HG03045 (cell line): ENCODE measurements at regions not wholly inside any gene's neighbourhood (a gene's known extent, or its start where the extent isn't known, plus 50 kb on each side); places are given as distances from the start of the nearest gene placed in this dataset.
"Not testable (repeated sequence)": the region's sequence is repeated elsewhere in the genome, so short reads cannot be mapped to it uniquely, and the experiment has no call there.

Experiments used
- ATAC-seq: cut with Tn5 transposase; IDR thresholded peaks from one replicate; pipeline ENCODE4 v1.9.1; 2021; ENCODE audit warnings: mild to moderate bottlenecking, moderate library complexity; ENCODE audit not compliant: unreplicated experiment

DNA sequence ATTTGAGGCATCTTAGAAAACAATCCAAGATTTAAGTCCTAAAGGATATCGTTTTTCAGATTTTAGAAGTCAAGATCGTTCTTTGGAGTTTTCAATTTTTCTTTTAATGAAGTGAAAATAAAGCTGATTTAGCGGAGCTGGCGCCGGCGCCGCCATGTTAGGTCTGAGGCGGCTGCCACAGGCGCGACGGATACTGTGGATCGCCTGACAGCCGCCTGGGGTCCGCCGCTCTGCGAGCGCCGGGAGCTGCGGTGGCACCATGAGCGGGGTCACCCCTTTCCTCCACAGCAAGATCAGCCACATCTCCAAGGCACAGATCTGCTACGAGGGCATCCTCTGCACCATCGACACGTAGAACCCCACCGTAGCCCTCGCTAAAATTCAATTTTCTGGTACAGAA, 247.2 kb downstream of the GJA1 start:
- ATAC-seq: no peak

DNA sequence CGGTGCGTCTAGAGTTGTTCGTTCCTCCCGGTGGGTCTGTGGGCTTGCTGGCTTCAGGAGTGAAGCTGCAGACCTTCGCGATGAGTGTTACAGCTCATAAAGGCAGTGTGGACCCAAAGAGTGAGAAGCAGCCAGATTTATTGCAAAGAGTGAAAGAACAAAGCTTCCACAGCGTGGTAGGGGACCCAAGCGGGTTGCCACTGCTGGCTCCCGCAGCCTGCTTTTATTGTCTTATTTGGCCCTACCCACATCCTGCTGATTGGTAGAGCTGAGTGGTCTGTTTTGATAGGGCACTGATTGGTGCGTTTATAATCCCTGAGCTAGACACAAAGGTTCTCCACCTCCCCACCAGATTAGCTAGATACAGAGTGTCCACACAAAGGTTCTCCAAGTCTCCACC, 250.4 kb downstream of the GJA1 start:
- ATAC-seq: not testable (repeated sequence)

GRCh38 chr6:121686611-121687023, 251.2 kb downstream of the GJA1 start:
- no peak for ATAC-seq

DNA sequence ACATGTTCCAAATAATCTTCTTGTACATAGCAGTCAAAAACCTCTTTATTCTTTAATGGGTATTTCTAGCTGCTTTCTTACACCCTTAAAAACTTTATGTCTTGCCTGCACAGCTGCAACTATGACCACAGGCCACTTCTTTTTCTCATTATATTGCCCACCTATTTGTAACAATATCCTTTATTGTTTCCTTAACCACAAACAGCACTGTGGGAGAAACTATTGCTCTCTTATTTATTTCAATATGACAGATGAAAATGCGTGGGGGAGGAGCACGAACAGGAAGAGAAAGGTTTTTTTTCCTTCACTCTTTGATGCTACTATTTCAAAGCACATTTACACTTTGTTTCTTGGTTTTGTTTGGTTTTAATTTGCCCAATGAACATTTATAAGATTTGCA, 253.5 kb downstream of the GJA1 start:
- ATAC-seq: no peak

DNA sequence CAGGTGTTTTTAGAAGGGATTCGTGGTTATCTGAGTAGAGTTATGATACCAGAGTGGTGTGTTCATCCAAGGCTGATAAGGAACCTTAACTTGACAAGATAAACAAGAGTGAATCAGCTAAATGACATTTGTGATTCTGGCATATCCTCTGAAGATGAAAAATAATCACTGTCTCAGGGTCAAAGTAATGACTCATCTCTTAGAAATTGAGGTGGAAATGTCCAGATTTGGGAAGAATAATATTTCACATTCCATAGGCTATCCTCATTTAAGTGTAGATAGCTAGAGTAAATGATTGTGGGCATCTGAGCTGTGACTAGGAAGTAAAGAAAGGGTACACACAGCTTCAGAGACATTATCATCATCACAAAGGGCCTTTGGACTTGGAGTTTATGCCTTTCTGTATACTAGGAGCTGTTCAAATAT, 255.7 kb downstream of the GJA1 start:
- no peak for ATAC-seq

- no peak for ATAC-seq
These were observed 258.9 kb downstream of the GJA1 start for GRCh38 chr6:121694389-121694788.

DNA sequence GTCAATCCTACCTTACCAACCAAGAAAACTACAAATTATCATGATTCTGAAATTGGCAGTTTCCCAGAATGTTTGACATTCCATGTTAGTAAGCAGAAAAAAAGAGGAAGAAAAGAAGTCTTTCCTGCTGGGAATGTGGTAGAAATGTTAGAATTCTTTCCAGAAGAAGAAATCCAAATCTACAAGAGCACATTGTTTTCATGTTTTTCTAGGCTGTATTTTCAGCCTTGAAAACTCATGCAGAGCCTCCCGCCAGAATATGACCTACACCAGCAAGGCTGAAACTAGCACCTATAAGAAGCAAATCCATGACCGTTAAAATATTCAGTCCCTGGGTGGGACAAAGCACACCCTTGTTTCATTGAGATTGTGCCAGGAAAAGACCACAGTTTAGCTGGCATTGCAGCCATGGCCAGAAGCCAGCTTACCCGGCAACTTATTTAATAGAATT, 259.4 kb downstream of the GJA1 start:
- no peak for ATAC-seq

DNA sequence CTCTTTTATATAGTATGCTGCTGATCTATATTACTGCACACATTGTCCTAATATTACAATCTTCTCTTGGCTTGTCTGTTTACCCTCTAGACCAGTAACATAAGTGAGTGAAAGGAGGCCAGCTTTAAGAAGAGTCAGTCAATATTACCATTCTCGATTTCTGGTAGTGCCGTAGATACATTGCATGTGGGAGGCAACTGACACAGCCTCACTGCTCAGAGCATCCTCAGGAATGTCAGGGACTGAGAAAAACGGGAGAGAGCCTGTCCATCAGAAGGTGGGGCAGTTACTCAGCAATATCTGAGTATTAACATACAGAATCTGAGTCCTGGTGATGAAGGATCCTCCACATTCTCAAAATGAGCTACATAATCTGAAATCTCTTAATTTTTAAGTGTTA, 259.9 kb downstream of the GJA1 start:
- ATAC-seq: no peak

- ATAC-seq: no peak
These were observed 262.5 kb downstream of the GJA1 start for GRCh38 chr6:121697921-121698320.

DNA sequence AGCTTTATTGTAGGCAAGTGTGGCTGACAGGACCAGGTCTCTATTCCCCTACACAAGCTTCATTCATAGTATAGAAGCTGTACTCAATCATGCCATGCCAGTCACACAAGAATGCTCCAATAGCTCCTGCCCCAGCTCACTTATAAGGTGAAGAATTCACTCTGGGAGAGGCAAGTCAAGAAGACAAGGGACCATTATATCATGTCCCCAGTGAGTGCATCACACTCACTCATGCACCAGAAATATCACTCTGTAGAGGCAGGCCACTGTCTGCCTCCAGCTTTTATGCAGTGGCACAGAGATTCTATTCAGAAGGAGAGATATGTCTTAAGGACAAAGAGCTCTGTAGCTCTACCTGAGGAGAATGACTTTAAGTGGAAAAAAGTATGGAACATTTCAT, 263.2 kb downstream of the GJA1 start:
- ATAC-seq: no peak

- ATAC-seq: not testable (repeated sequence)
These were observed 267.7 kb downstream of the GJA1 start for GRCh38 chr6:121703129-121703528.

GRCh38 chr6:121711472-121711871, 276.0 kb downstream of the GJA1 start:
- no peak for ATAC-seq

DNA sequence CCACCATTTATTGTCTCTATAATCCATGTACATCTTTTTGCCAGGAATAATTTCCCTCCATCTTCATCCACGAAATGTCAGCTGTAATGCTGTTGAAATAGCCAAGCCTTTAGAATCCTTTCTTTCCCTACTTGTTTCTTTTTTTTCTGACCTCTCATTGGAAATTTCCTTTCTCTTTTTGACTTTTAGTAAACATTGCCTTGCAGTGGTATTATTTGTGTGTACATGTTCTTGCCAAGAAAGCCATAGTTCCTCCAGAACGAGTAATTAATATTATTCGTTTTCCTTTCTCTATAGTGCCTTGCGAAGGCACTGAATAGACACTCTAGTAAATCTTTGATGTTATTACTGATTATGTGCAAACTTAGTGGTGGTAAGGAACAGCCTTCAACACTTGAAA, 282.2 kb downstream of the GJA1 start:
- no peak for ATAC-seq

DNA sequence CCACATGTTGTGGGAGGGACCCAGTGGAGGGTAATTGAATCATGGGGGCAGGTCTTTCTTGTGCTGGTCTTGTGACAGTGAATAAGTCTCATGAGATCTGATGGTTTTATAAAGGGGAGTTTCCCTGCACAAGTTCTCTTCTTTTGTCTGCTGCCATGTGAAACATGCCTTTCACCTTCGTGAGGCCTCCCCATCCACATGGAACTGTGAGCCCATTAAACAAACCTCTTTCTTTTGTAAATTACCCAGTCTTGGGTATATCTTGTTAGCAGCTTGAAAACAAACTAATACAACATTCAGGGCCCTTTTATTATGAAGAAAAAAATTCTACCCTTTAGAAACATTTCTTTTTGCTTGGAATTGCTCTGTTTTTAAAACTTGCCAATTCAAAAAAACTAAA, 285.4 kb downstream of the GJA1 start:
- not testable (repeated sequence) for ATAC-seq

DNA sequence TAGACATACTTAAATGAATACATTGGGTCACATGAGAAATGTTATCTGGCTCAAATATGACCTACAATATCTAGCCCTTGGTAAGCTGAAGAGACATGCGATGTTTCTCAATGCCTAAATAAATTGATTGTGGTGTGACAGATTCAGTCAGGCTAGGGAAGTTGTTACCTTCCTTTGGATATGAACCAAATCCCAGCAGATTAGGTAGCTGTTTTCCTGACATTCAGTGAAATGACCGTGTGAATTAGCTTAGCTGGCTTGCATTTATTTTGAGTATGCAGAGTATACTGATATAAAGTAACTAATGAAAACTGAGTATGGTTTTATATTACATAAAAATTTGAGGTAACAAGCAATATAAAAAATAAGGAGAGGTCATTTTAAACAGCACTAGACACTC, 288.2 kb downstream of the GJA1 start:
- ATAC-seq: no peak

DNA sequence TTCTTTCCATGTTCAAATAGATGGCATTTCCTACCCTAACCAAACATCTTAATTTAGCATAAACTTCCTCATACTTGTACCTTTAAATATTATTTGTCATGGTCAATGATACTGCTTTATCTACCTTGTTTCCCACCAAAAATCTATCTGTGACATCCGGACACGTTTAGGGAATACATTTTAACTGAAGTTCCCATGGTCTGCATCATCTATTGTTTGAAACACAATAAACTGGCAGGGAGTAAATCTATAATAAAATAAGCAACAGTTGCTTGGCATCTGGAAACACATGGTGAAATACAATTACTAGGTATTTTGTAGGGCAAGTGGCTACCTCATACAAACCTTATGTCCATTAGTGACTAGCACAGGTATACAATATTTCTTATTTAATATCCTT, 289.1 kb downstream of the GJA1 start:
- ATAC-seq: no peak

- no peak for ATAC-seq
These were observed 291.1 kb downstream of the GJA1 start for GRCh38 chr6:121726596-121726995.

DNA sequence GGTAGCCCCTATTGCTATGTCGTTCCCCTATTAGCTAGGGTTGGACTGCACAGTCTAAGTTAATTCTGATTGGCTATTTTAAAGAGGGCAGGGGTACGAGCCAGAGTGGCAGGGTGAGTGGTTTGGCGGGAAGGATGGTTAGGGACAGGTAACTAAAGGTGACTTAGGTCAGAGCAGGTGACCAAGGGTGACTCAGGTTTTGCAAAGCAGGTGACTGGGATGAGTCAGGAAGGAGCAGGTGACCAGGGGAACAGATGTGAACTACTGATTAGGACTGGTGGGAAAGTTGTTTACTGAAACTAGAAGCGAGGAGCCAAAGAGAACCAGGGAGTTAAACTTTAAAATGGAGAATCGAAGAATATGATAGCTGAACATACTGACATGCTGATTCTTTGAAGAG, 295.2 kb downstream of the GJA1 start:
- ATAC-seq: no peak

GRCh38 chr6:121731381-121731780, 295.9 kb downstream of the GJA1 start:
- ATAC-seq: no peak

GRCh38 chr6:121732641-121733040, 297.2 kb downstream of the GJA1 start:
- ATAC-seq: no peak

GRCh38 chr6:121733234-121733633, 297.8 kb downstream of the GJA1 start:
- ATAC-seq: no peak

DNA sequence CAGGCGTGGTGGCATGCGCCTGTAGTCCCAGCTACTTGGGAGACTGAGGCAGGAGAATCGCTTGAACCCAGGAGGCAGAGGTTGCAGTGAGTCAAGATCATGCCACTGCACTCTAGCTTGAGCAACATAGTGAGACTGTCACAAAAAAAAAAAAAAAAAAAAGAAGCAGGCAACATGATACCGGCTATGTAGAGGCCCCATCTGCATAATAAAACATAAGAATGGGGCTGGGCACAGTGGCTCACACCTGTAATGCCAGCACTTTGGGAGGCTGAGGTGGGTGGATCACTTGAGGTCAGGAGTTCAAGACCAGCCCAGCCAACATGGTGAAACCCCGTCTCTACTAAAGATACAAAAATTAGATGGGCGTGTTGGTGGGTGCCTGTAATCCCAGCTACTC, 304.7 kb downstream of the GJA1 start:
- not testable (repeated sequence) for ATAC-seq

DNA sequence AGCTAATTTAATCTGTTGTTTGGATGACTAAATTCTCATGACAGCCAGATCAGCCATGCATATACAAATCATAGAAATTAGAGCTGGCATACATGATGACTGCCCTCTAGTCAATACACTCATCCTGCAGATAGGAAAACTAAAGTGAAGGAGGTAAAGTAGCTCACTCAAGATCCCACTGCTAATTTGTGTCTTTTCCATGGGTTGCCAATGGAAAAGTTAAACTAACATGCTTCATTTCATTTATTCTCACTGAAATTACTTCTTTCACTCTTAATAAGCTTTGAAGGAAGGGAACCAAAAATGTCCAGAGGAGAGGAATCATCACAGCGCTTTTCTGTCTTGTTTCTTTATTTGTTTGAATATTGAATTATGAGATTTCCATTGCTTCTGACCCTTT, 308.2 kb downstream of the GJA1 start:
- no peak for ATAC-seq

DNA sequence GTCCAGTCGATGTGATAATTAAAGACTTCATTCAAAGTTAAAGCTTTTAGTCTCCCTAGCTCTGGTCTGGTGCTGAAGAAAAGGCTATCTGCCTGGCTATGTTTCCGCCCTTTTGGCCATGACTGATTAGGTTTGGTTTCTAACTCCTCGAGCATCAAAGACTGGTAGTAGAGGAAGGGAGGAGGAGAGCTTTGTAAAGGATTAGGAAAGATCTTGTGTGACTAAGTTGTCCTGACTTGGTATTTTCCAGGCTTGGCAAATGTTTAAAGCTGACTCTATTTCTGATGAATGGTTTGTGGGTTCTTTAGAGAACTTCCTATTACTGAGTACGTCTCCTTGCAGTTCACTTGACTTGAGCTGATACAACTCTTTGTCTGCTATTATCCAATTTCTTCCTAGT, 312.9 kb downstream of the GJA1 start:
- ATAC-seq: no peak
